Hindlimb muscle (tissue), 1 donor: ENCODE measurements at regions not wholly inside any gene's neighbourhood (a gene's known extent, or its start where the extent isn't known, plus 50 kb on each side); places are given as distances from the start of the nearest gene placed in this dataset.
"Not testable (repeated sequence)": the region's sequence is repeated elsewhere in the genome, so short reads cannot be mapped to it uniquely, and the experiment has no call there.

Experiments used
- DNase-seq: peaks from one replicate; pipeline ENCODE4 v3.0.0-alpha.2; 2013

GRCh38 chr2:183927406-183928325 is 670.7 kb upstream of the ZNF804A start:
- no peak for DNase-seq

GRCh38 chr2:183935005-183935404 is 663.3 kb upstream of the ZNF804A start:
- DNase-seq = no peak

- no peak for DNase-seq
Observed at GRCh38 chr2:183937220-183937619, 661.1 kb upstream of the ZNF804A start.

GRCh38 chr2:183946193-183946592 is 652.1 kb upstream of the ZNF804A start:
- no peak for DNase-seq

GRCh38 chr2:183948861-183949260 is 649.5 kb upstream of the ZNF804A start:
- DNase-seq = no peak

- DNase-seq = no peak
Observed at GRCh38 chr2:183950673-183951072, 647.7 kb upstream of the ZNF804A start.

- DNase-seq = no peak
Observed at GRCh38 chr2:183951630-183952029, 646.7 kb upstream of the ZNF804A start.

GRCh38 chr2:183952741-183953140 is 645.6 kb upstream of the ZNF804A start:
- DNase-seq = no peak

- DNase-seq = no peak
Observed at GRCh38 chr2:183963609-183964008, 634.7 kb upstream of the ZNF804A start.

- no peak for DNase-seq
Observed at GRCh38 chr2:183964565-183964964, 633.8 kb upstream of the ZNF804A start.

- DNase-seq = no peak
Observed at GRCh38 chr2:183967756-183968155, 630.6 kb upstream of the ZNF804A start.

- DNase-seq = not testable (repeated sequence)
Observed at GRCh38 chr2:183975676-183976075, 622.7 kb upstream of the ZNF804A start.

GRCh38 chr2:183984871-183985270 is 613.5 kb upstream of the ZNF804A start:
- no peak for DNase-seq

- no peak for DNase-seq
Observed at GRCh38 chr2:183991968-183992367, 606.4 kb upstream of the ZNF804A start.

GRCh38 chr2:183993052-183993451 is 605.3 kb upstream of the ZNF804A start:
- DNase-seq = no peak

- no peak for DNase-seq
Observed at GRCh38 chr2:183995632-183996031, 602.7 kb upstream of the ZNF804A start.

GRCh38 chr2:183996825-183997793 is 601.2 kb upstream of the ZNF804A start:
- no peak for DNase-seq

GRCh38 chr2:183998041-183998796 is 600.1 kb upstream of the ZNF804A start:
- no peak for DNase-seq

GRCh38 chr2:183998797-183999190 is 599.5 kb upstream of the ZNF804A start:
- DNase-seq = no peak

- no peak for DNase-seq
Observed at GRCh38 chr2:184004289-184004947, 593.9 kb upstream of the ZNF804A start.

- DNase-seq = no peak
Observed at GRCh38 chr2:184004948-184005672, 593.2 kb upstream of the ZNF804A start.
